Fibroblast of lung (primary cell): ENCODE measurements at regions not wholly inside any gene's neighbourhood (a gene's known extent, or its start where the extent isn't known, plus 50 kb on each side); places are given as distances from the start of the nearest gene placed in this dataset.

Experiments used
- EZH2 ChIP-seq: IDR thresholded peaks from 2 replicates; pipeline ENCODE4 v1.5.1; 2012; ENCODE audit warnings: low read length, control low read depth, mild to moderate bottlenecking; ENCODE audit errors: missing control alignments
- TF ChIP-seq, protein P1 (sequence below), 2 donors: IDR thresholded peaks in 1 of 2; conservative IDR thresholded peaks in 1 of 2; 1 replicate in 1 of 2; 2 replicates in 1 of 2; pipeline ENCODE4 v1.5.1; 2011 to 2012; ENCODE audit warnings: low read length in 2 of 2, control low read depth in 1 of 2, inconsistent platforms in 1 of 2, low read depth in 1 of 2, mild to moderate bottlenecking in 1 of 2

DNA sequence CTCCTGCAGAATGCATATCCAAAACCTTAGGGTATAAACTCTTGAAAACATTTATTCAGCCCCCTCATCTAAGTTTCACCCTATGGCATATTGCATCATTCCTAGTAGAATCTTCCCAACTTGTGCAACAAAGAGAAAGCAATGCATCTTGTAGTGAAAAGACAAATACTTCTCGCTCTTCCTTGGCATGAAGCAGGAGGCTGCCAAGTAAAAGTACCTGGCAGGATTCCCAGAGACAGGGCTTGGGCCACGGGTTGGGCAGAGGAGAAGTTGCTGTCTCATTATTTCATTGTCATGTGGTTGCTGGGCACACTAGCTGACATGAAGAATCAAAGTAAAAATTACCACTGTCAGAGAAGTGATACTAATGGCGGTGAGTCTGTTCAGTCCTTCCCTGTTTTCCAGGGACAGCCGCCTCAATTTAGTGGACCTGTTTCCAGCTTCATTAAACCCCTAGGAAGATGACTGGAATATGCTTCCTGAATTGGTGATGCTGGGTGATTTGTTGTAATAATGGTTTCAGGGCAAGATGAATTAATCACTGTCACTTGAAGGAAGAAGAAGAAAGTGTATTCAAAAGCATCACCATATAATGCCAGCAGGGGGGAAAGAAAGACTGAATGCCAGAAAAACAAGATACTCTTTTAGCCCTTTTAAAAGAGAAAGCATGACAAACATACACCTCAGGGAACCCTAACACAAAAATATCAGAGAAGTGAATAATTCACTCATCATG, 380.5 kb upstream of the IGFBP7 start:
- TF ChIP-seq, protein P1, sequence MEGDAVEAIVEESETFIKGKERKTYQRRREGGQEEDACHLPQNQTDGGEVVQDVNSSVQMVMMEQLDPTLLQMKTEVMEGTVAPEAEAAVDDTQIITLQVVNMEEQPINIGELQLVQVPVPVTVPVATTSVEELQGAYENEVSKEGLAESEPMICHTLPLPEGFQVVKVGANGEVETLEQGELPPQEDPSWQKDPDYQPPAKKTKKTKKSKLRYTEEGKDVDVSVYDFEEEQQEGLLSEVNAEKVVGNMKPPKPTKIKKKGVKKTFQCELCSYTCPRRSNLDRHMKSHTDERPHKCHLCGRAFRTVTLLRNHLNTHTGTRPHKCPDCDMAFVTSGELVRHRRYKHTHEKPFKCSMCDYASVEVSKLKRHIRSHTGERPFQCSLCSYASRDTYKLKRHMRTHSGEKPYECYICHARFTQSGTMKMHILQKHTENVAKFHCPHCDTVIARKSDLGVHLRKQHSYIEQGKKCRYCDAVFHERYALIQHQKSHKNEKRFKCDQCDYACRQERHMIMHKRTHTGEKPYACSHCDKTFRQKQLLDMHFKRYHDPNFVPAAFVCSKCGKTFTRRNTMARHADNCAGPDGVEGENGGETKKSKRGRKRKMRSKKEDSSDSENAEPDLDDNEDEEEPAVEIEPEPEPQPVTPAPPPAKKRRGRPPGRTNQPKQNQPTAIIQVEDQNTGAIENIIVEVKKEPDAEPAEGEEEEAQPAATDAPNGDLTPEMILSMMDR (conservative IDR thresholded peaks at IDR 0.05 in 1 of 2, IDR thresholded peaks at IDR 0.05 in 1 of 2; ENCODE audit: low read depth in 1 of 2, low read length in 2 of 2), result no peak
- TF ChIP-seq EZH2, result no peak
